ENCODE measurements at regions not wholly inside any gene's neighbourhood (a gene's known extent, or its start where the extent isn't known, plus 50 kb on each side); places are given as distances from the start of the nearest gene placed in this dataset.

DNA sequence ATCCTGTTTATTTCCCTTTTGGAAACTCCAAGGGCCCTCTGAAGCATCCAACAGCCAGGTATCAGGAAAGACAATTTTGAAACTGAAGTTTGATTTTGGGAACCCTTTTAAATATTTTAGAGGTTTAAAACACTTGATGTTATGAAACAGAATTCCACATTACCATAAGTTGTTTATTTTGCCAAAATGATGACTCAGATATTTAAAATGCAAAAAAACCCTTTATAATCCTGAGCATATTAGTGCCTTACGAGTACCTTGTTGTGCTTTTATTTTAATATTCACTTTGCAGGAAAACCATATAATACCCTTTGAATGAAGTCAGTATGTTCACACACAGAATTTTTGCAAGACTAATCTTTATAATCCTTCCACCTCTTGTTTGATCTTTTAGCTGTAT, 765.1 kb upstream of the CA10 start:
- H3K9me1 ChIP-seq (ENCODE audit: control insufficient read depth, extremely low read depth, insufficient read depth, low read length): no peaks in the 10 kb centered on the region
- H3K27me3 ChIP-seq (ENCODE audit: control insufficient read depth, extremely low read depth, insufficient read depth, low read length): no peaks in the 10 kb centered on the region
- H2AFZ ChIP-seq (ENCODE audit: control insufficient read depth, low read length): no peak overlapping the region
- no peaks in the 10 kb centered on the region for H3K36me3 ChIP-seq (ENCODE audit: control insufficient read depth in 2 of 2, extremely low read depth in 1 of 2, insufficient read depth in 2 of 2, low read length in 2 of 2)
- no peak overlapping the region for H3K4me2 ChIP-seq (ENCODE audit: control insufficient read depth, extremely low read depth, insufficient read depth, low read depth, low read length)
- H3K9ac ChIP-seq (ENCODE audit: control insufficient read depth, extremely low read depth, insufficient read depth, low read length): no peak overlapping the region
- no peaks in the 10 kb centered on the region for H3K79me2 ChIP-seq (ENCODE audit: control insufficient read depth, insufficient read depth, low read length)
- TF ChIP-seq CTCF (optimal IDR thresholded peaks at IDR 0.05 in 1 of 3, IDR thresholded peaks at IDR 0.05 in 1 of 3, conservative IDR thresholded peaks at IDR 0.05 in 1 of 3; ENCODE audit: extremely low read depth in 1 of 3, insufficient read depth in 2 of 3, low read length in 3 of 3) (no peak), EZH2 (IDR thresholded peaks at IDR 0.05; ENCODE audit: low read length) (no peak)
- DNase-seq (ENCODE audit: low read depth, low spot score) (no peak), FAIRE-seq (no peak)
- H3K9me3 ChIP-seq (ENCODE audit: control insufficient read depth, low read depth, low read length): no peaks in the 10 kb centered on the region
- H3K27ac ChIP-seq (ENCODE audit: control insufficient read depth, insufficient read depth, low read length): no peak overlapping the region
- H4K20me1 ChIP-seq (ENCODE audit: control insufficient read depth, extremely low read depth, insufficient read depth, low read length): no peaks in the 10 kb centered on the region
- dilution Hi-C loops (cut with MboI; ENCODE audit: extremely low pct_ligation_motif_present, low sequenced_read_pairs): no loop called here
- no peak overlapping the region for H3K4me3 ChIP-seq (ENCODE audit: control insufficient read depth in 2 of 3, extremely low read depth in 1 of 3, insufficient read depth in 2 of 3, low read depth in 1 of 3, low read length in 3 of 3)
- no peaks in the 10 kb centered on the region for H3K4me1 ChIP-seq (ENCODE audit: control insufficient read depth, extremely low read depth, insufficient read depth, low read length)

DNA sequence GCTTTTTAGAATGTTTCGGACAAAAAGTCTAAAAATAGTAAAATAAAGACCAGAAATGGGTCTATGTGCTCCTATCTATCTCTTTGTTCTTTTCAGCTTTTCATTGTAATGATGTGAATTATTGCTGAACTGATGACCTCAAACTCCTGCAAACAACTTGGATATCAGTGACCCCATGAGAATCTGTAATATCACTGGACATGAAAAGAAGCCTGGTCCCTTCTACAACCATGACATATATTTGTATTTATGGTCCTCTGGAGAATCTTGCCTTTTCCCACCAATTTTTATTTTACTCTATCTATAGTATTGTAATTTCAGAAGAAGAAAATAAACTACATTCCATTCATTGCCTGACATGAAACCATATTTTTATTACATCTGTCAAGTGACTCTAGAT, 740.7 kb upstream of the CA10 start:
- Histone ChIP-seq H3K4me1 (ENCODE audit: control insufficient read depth, extremely low read depth, insufficient read depth, low read length) (no peaks in the 10 kb centered on the region), H3K27me3 (ENCODE audit: control insufficient read depth, extremely low read depth, insufficient read depth, low read length) (no peaks in the 10 kb centered on the region), H3K9me3 (ENCODE audit: control insufficient read depth, low read depth, low read length) (no peaks in the 10 kb centered on the region), H3K9me1 (ENCODE audit: control insufficient read depth, extremely low read depth, insufficient read depth, low read length) (no peaks in the 10 kb centered on the region), H3K4me3 (ENCODE audit: control insufficient read depth in 2 of 3, extremely low read depth in 1 of 3, insufficient read depth in 2 of 3, low read depth in 1 of 3, low read length in 3 of 3) (no peak overlapping the region), H3K79me2 (ENCODE audit: control insufficient read depth, insufficient read depth, low read length) (no peaks in the 10 kb centered on the region), H4K20me1 (ENCODE audit: control insufficient read depth, extremely low read depth, insufficient read depth, low read length) (no peaks in the 10 kb centered on the region), H2AFZ (ENCODE audit: control insufficient read depth, low read length) (no peak overlapping the region), H3K9ac (ENCODE audit: control insufficient read depth, extremely low read depth, insufficient read depth, low read length) (no peak overlapping the region), H3K27ac (ENCODE audit: control insufficient read depth, insufficient read depth, low read length) (no peak overlapping the region), H3K36me3 (ENCODE audit: control insufficient read depth in 2 of 2, extremely low read depth in 1 of 2, insufficient read depth in 2 of 2, low read length in 2 of 2) (no peaks in the 10 kb centered on the region), H3K4me2 (ENCODE audit: control insufficient read depth, extremely low read depth, insufficient read depth, low read depth, low read length) (no peak overlapping the region)
- FAIRE-seq (no peak), DNase-seq (ENCODE audit: low read depth, low spot score) (no peak)
- no peak for TF ChIP-seq CTCF (optimal IDR thresholded peaks at IDR 0.05 in 1 of 3, IDR thresholded peaks at IDR 0.05 in 1 of 3, conservative IDR thresholded peaks at IDR 0.05 in 1 of 3; ENCODE audit: extremely low read depth in 1 of 3, insufficient read depth in 2 of 3, low read length in 3 of 3)
- dilution Hi-C loops (cut with MboI; ENCODE audit: extremely low pct_ligation_motif_present, low sequenced_read_pairs): no loop called here
